SHP77 treated with DMSO at 0.1 percent for 48 hours (cell line): ENCODE measurements at regions not wholly inside any gene's neighbourhood (a gene's known extent, or its start where the extent isn't known, plus 50 kb on each side); places are given as distances from the start of the nearest gene placed in this dataset.
"Not testable (repeated sequence)": the region's sequence is repeated elsewhere in the genome, so short reads cannot be mapped to it uniquely, and the experiment has no call there.

ENCODE experiments used
- DNase-seq: peaks from one replicate; lab custom pipeline; 2025; lab: John Stamatoyannopoulos, UW

- no peak for DNase-seq
Measured at GRCh38 chr5:19064094-19064493, 923.9 kb downstream of the CDH18 start.

GRCh38 chr5:19067741-19068140 lies 920.3 kb downstream of the CDH18 start:
- no peak for DNase-seq

GRCh38 chr5:19098434-19098833 lies 889.6 kb downstream of the CDH18 start:
- DNase-seq, result no peak

GRCh38 chr5:19099195-19099594 lies 888.8 kb downstream of the CDH18 start:
- DNase-seq, result no peak

GRCh38 chr5:19104948-19105347 lies 883.1 kb downstream of the CDH18 start:
- no peak for DNase-seq

- DNase-seq, result no peak
Measured at GRCh38 chr5:19122923-19123322, 865.1 kb downstream of the CDH18 start.

- DNase-seq, result no peak
Measured at GRCh38 chr5:19125956-19126713, 861.9 kb downstream of the CDH18 start.

GRCh38 chr5:19140276-19140675 lies 847.7 kb downstream of the CDH18 start:
- no peak for DNase-seq

- not testable (repeated sequence) for DNase-seq
Measured at GRCh38 chr5:19141937-19142524, 846.0 kb downstream of the CDH18 start.

- not testable (repeated sequence) for DNase-seq
Measured at GRCh38 chr5:19142713-19143414, 845.1 kb downstream of the CDH18 start.

- no peak for DNase-seq
Measured at GRCh38 chr5:19143935-19144334, 844.1 kb downstream of the CDH18 start.

- no peak for DNase-seq
Measured at GRCh38 chr5:19169426-19169825, 818.6 kb downstream of the CDH18 start.

- no peak for DNase-seq
Measured at GRCh38 chr5:19172926-19173470, 815.0 kb downstream of the CDH18 start.

GRCh38 chr5:19175776-19176570 lies 812.0 kb downstream of the CDH18 start:
- peak; percentile 54 for DNase-seq

GRCh38 chr5:19179571-19179970 lies 808.4 kb downstream of the CDH18 start:
- DNase-seq, result peak; percentile 33

GRCh38 chr5:19189176-19189575 lies 798.8 kb downstream of the CDH18 start:
- DNase-seq, result no peak

- DNase-seq, result no peak
Measured at GRCh38 chr5:19193631-19194030, 794.4 kb downstream of the CDH18 start.

- DNase-seq, result no peak
Measured at GRCh38 chr5:19196631-19197030, 791.4 kb downstream of the CDH18 start.

- DNase-seq, result no peak
Measured at GRCh38 chr5:19200251-19200650, 787.7 kb downstream of the CDH18 start.

GRCh38 chr5:19208397-19208796 lies 779.6 kb downstream of the CDH18 start:
- no peak for DNase-seq

- no peak for DNase-seq
Measured at GRCh38 chr5:19210886-19211285, 777.1 kb downstream of the CDH18 start.
